HG03196 (cell line): ENCODE measurements at regions not wholly inside any gene's neighbourhood (a gene's known extent, or its start where the extent isn't known, plus 50 kb on each side); places are given as distances from the start of the nearest gene placed in this dataset.

Experiments used
- ATAC-seq: cut with Tn5 transposase; IDR thresholded peaks from one replicate; pipeline ENCODE4 v1.9.1; 2021; ENCODE audit not compliant: unreplicated experiment

GRCh38 chr4:3852309-3852708 lies 86.1 kb downstream of the ADRA2C start:
- ATAC-seq: no peak

GRCh38 chr4:3852711-3853110 lies 86.5 kb downstream of the ADRA2C start:
- ATAC-seq: no peak

DNA sequence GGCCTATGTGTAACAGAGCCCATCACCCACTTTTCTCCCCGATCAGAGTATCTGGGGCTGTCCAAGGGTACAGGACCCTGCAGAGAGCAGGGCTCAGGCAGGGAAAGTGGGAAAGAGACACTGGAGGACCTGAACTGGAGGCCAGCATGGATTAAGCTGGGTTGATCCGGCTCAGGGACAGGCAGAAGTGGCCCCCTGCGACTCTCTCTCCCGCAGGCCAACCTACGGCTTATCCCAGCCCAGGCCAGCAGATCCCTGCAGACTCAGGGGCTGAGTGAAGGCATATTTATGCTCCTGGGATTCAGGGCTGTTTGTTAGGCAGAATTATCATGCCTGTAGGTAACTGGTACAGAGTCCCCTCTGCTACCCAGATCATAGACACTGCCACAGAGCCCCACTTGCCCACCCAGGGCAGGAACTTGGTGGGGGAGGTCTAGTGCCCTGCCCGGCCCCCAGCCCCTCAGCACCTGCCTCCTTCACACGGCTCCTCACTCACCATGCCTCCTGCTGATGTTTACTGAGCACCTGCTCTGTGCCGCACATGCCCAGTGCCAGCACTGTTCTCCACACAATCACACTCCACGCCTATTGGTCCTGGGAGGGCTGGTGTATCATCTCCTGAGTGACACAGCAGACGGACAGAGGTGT lies 87.3 kb downstream of the ADRA2C start:
- no peak for ATAC-seq

DNA sequence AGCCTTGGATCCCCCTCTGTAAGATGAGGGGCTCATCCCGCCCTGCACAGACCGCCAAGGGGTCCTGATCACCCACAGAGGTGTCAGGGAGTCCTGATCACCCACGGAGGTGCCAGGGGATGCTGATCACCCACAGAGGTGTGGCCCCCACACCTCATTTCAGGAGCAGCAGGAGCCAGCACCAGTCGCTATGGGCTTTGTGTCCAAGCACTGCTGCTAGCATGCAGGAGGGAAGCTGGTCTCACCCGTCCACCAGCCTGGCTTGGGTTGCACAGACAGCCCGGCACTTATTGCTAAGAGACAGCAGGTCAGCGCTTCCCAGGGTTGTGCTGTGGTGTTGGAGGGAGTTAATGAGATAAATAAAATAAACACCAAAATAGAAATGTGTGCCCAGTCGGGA lies 88.5 kb downstream of the ADRA2C start:
- no peak for ATAC-seq

DNA sequence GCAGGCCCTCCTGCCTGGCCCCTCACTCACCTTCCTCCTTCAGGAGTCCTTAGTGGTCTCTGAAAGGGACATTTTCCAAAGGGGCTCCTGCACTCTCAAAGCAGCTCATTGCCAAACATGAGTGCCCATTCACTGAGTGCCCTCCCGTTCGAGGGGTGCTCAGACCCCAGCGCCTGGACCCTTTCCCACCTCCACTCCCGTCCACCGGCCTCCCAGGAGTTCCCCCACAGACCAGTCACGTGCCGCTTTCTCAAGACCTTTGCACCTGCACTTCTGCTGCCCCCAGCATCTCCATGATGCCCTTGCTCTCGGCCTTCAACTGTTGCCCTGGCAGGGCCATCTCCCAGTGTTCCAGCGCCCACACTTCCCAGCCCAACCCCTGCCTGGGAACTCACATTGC lies 89.5 kb downstream of the ADRA2C start:
- no peak for ATAC-seq

DNA sequence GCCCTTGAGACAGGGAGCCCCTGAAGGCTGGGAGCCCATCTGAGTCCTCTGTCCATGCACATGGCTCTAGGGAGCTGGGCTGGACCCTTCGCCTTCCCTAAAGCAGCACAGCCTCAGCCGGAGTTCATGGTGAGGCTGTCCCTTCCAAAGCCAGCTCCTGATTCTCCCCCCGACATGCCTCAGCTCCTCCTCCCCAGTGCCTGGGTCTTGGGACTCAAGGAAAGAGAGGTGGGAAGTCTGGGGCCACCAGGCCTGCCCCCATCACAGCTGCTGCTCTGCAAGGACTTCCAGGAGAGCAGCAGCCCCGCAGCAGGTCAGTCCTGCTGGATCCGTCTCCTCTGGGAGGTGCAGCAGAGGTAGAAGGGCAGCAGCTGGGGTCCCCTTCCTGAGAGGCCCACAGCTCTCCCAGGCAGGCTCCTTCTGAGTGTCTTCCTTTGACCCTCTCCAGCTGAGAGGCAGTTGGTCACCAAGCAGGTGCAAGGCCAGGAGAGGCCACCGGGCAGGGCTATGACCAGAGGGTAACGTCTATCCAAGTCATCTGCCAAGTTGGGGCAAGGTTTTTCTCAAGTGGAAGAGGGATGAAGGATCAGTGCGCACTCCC lies 90.5 kb downstream of the ADRA2C start:
- no peak for ATAC-seq

- ATAC-seq: no peak
Observed at GRCh38 chr4:3857269-3857926, 91.2 kb downstream of the ADRA2C start.

- no peak for ATAC-seq
Observed at GRCh38 chr4:3858046-3858730, 92.0 kb downstream of the ADRA2C start.

DNA sequence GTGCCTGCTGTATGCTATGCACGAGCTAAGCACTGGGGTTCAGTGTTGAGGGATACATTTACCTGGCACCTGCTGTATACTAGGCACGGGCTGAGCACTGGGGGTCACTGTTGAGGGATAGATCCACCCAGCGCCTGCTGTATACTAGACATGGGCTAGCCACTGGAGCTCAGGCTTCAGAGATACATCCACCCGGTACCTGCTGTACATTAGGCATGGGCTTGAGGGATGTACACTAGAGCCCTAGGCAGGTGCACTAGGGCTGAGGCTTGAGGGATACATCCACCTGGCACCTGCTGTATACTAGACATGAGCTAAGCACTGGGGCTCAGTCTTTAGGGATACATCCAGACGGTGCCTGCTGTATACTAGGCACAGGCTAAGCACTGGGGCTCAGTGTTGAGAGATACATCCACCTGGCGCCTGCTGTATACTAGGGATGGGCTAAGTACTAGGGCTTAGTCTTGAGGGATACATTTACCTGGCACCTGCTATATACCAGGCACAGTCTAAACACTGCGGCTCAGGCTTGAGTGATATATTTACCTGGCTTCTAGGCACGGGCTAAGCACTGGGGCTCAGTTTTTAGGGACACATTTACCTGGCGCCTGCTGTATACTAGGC lies 92.7 kb downstream of the ADRA2C start:
- no peak for ATAC-seq

DNA sequence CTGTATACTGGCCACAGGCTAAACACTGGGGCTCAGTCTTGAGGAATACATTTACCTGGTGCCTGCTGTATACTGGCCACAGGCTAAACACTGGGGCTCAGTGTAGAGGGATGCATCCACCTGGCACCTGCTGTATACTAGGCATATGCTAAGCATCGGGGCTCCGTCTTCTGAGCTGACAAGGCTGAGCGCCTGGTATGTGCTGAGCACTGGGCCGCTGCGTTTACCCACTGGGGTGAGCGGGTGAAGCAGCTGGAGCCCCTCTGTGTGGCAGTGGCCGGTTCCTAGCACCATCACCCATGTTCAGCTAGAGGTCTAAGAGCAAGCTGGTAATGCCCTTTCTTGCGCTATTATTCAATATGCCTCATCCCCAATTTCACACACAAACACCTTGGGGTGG lies 93.4 kb downstream of the ADRA2C start:
- ATAC-seq: no peak

DNA sequence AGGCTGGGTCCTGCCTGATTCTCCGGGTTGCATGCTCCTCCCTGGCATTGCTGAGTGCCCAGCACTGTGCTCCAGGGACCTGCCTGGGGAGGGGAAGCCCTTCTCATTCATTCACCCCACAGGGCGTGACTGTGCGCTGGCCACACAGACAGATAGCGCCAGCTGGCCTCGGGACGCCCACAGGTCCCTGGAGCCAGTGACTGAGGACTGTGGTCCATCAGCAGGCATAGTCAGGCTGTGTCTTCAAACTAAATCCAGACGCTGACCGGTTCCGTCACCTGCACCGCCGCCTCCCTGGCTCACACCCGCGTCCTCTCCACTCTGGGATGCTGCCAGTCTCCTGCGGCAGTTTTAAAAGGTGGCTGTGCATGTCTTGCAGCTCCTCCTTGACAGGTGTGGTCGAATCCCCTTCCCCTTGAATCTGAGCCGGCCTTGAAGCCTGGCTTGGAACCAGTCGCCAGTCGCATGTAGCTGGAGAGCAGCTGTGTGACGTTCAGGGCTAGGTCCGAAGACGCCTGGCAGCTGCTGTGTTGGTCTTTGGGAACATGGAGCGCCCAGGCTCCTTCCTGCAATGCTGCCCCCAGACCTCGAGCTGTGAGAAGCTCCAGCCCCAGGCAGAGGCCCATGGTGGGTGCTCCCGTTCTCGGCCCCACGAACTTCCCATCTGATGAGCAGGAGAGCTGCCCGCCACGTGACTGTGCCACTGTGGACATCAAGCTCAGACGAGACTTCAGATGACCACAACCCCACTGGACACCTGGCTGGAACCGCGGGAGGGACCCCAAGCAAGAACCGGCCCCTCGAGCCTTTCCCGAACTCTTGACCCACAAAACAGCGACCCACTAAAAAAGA lies 94.1 kb downstream of the ADRA2C start:
- no peak for ATAC-seq

GRCh38 chr4:3860913-3861636 lies 94.9 kb downstream of the ADRA2C start:
- no peak for ATAC-seq

DNA sequence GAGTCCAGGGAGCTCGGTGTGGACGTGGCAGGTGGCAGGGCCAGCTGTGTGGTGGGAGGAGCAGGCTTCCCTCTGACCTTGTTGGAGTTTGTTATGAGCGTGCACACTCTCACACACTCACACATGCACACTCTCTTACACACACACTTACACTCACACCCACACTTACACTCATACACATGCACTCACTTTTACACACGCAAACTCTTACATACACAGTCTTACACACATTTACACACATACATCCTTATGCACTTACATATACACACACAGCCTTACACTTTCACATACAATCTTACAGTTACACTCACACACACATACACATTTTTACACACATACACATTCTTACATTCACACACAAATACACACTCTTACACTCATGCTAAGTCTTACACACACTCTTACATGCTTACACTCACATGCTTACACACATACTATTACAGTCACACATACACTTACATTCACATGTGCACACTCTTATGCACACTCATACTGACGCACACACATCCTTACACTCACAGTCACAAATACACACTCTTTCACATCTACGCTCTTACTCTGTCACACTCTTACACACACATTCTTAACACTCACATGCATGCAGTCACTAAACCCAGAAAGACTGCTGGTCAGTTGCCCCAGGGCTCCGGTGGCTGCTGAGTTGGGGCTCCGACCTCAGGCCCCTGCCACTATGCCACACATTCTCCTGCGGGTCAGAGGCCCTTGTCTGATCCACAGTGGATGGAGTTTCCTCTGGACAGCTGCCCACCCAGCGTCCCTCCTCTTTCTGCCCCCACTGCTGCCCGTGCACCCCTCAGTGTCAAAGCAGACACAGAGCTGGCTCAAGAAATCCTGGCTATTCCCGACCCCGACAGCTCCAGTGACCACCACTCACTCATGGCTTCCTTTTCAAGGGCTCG lies 95.8 kb downstream of the ADRA2C start:
- no peak for ATAC-seq

GRCh38 chr4:3862640-3863420 lies 96.6 kb downstream of the ADRA2C start:
- no peak for ATAC-seq

- ATAC-seq: no peak
Observed at GRCh38 chr4:3863841-3864741, 97.9 kb downstream of the ADRA2C start.

- no peak for ATAC-seq
Observed at GRCh38 chr4:3864742-3865721, 98.8 kb downstream of the ADRA2C start.
